PC-3 (cell line): ENCODE measurements at regions not wholly inside any gene's neighbourhood (a gene's known extent, or its start where the extent isn't known, plus 50 kb on each side); places are given as distances from the start of the nearest gene placed in this dataset.

ENCODE experiments used
- ATAC-seq: fragments of 200-7000 bp; cut with Tn5 transposase; 2 replicates; pipeline ENCODE4 v1.9.1; 2020; ENCODE audit warnings: mild to moderate bottlenecking, moderate library complexity
- BruUV-seq: library from RNA; stranded (reverse); fragments of 400-500 nt; replicated peaks from 2 replicates; lab custom pipeline; 2021; lab: Mats Ljungman, UMichigan
- CTCF ChIA-PET: fragments of 300-600 bp; sonication (Branson Sonifier 250); formaldehyde crosslinking; loops from one replicate; lab custom pipeline; 2022; ENCODE audit warnings: antibody characterized with exemption; lab: Charles Lee
- POLR2A ChIA-PET: fragments of 300-600 bp; sonication (Branson Sonifier 250); formaldehyde crosslinking; loops from one replicate; lab custom pipeline; 2022; ENCODE audit warnings: antibody characterized with exemption; ENCODE audit not compliant: unreplicated experiment; lab: Charles Lee
- DNase-seq: peaks from one replicate; pipeline ENCODE4 v3.0.0-alpha.2; 2015
- H2AFZ ChIP-seq: fragments of 300-600 bp; sonication (generic); 2 replicates; pipeline ENCODE4 v1.6.0; 2016; ENCODE audit warnings: antibody characterized with exemption, low read length
- H3F3A ChIP-seq: fragments of 300-600 bp; sonication (generic); one replicate; pipeline ENCODE4 v1.6.0; 2017; ENCODE audit warnings: antibody characterized with exemption, low read length, control low read depth, mild to moderate bottlenecking; ENCODE audit not compliant: unreplicated experiment
- H3K27ac ChIP-seq: fragments of 300-600 bp; sonication (generic); 2 replicates; pipeline ENCODE4 v1.5.1; 2016; ENCODE audit warnings: mild to moderate bottlenecking, low read length
- H3K27me3 ChIP-seq: fragments of 300-600 bp; sonication (generic); 2 replicates; pipeline ENCODE4 v1.6.1; 2016; ENCODE audit warnings: low read length, mixed read lengths
- H3K36me3 ChIP-seq: fragments of 300-600 bp; sonication (generic); 2 replicates; pipeline ENCODE4 v1.6.1; 2016; ENCODE audit warnings: low read depth, mixed run types, low read length, mixed read lengths
- H3K4me1 ChIP-seq: fragments of 300-600 bp; sonication (generic); 2 replicates; pipeline ENCODE4 v1.5.1; 2016; ENCODE audit warnings: low read length; ENCODE audit not compliant: insufficient read depth
- H3K4me2 ChIP-seq: fragments of 300-600 bp; sonication (generic); 2 replicates; pipeline ENCODE4 v1.6.0; 2016; ENCODE audit warnings: low read length
- H3K4me3 ChIP-seq: fragments of 300-600 bp; sonication (generic); 2 replicates; pipeline ENCODE4 v1.5.1; 2016; ENCODE audit warnings: mild to moderate bottlenecking, low read length, mixed read lengths
- H3K79me2 ChIP-seq: fragments of 300-600 bp; sonication (generic); 2 replicates; pipeline ENCODE4 v1.6.1; 2017; ENCODE audit warnings: low read length, mixed read lengths
- H3K9ac ChIP-seq: fragments of 300-600 bp; sonication (generic); 2 replicates; pipeline ENCODE4 v1.6.0; 2016; ENCODE audit warnings: mild to moderate bottlenecking, low read length
- H3K9me2 ChIP-seq: fragments of 300-600 bp; sonication (generic); replicated peaks from 2 replicates; pipeline ENCODE4 v1.6.1; 2016; ENCODE audit warnings: mixed run types, low read length, mixed read lengths
- H3K9me3 ChIP-seq: fragments of 300-600 bp; sonication (generic); 2 replicates; pipeline ENCODE4 v1.6.1; 2016; ENCODE audit warnings: low read length, mixed read lengths
- H4K20me1 ChIP-seq: fragments of 300-600 bp; sonication (generic); 2 replicates; pipeline ENCODE4 v1.6.1; 2016; ENCODE audit warnings: low read length, mixed read lengths
- CTCF ChIP-seq: fragments of 300-600 bp; sonication (generic); conservative IDR thresholded peaks from 2 replicates; pipeline ENCODE4 v1.5.1; 2017; ENCODE audit warnings: antibody characterized with exemption, low read depth, mild to moderate bottlenecking, low read length
- EZH2 ChIP-seq: fragments of 300-600 bp; sonication (generic); IDR thresholded peaks from one replicate; pipeline ENCODE4 v1.6.1; 2017; ENCODE audit warnings: antibody characterized with exemption, mild to moderate bottlenecking, low read length; ENCODE audit not compliant: unreplicated experiment
- EZH2phosphoT487 ChIP-seq: fragments of 300-600 bp; sonication (generic); IDR thresholded peaks from 2 replicates; pipeline ENCODE4 v1.6.1; 2018; ENCODE audit warnings: mild to moderate bottlenecking, antibody characterized with exemption, low read length, borderline replicate concordance
- intact Hi-C: fragments of 100-400 bp; cut with micrococcal nuclease; formaldehyde crosslinking; loops from 2 replicates; pipeline ENCODE4 v1.9.0; 2023

GRCh38 chr10:120744040-120744439, 107.1 kb upstream of the WDR11 start:
- Histone ChIP-seq H3K36me3 (no peaks in the 10 kb centered on the region), H3F3A (no peaks in the 10 kb centered on the region), H2AFZ (no peak overlapping the region), H3K4me1 (peaks cover 11% of the 10 kb centered on the region), H3K27ac (no peak overlapping the region), H4K20me1 (no peaks in the 10 kb centered on the region), H3K4me3 (no peak overlapping the region), H3K9me2 (no peaks in the 10 kb centered on the region), H3K27me3 (no peaks in the 10 kb centered on the region), H3K9me3 (no peaks in the 10 kb centered on the region), H3K9ac (no peak overlapping the region), H3K4me2 (no peak overlapping the region), H3K79me2 (no peaks in the 10 kb centered on the region)
- ChIA-PET POLR2A (no interaction called here), CTCF (no interaction called here)
- TF ChIP-seq EZH2: no peak
- no peak for TF ChIP-seq CTCF
- no peak for TF ChIP-seq EZH2phosphoT487
- no peak for ATAC-seq
- intact Hi-C loops: no loop called here
- no TSS peak for BruUV-seq
- no peak for DNase-seq

GRCh38 chr10:120746001-120746777, 105.0 kb upstream of the WDR11 start:
- intact Hi-C loops: no loop called here
- H3K79me2 ChIP-seq: no peaks in the 10 kb centered on the region
- no peaks in the 10 kb centered on the region for H4K20me1 ChIP-seq
- H3K4me2 ChIP-seq: no peak overlapping the region
- no peaks in the 10 kb centered on the region for H3K27me3 ChIP-seq
- no peak overlapping the region for H3K9ac ChIP-seq
- POLR2A ChIA-PET: no interaction called here
- H2AFZ ChIP-seq: no peak overlapping the region
- CTCF ChIA-PET: no interaction called here
- no peaks in the 10 kb centered on the region for H3K36me3 ChIP-seq
- DNase-seq (no peak), ATAC-seq (no peak)
- H3F3A ChIP-seq: no peaks in the 10 kb centered on the region
- H3K4me3 ChIP-seq: no peak overlapping the region
- no peak overlapping the region for H3K27ac ChIP-seq
- no peak for TF ChIP-seq CTCF
- no peak for TF ChIP-seq EZH2
- no peak for TF ChIP-seq EZH2phosphoT487
- peaks cover 11% of the 10 kb centered on the region for H3K4me1 ChIP-seq
- no TSS peak for BruUV-seq
- H3K9me3 ChIP-seq: no peaks in the 10 kb centered on the region
- no peaks in the 10 kb centered on the region for H3K9me2 ChIP-seq

- no peaks in the 10 kb centered on the region for H3K9me3 ChIP-seq
- H3K4me3 ChIP-seq: no peak overlapping the region
- BruUV-seq: no TSS peak
Observed at GRCh38 chr10:120748519-120748918, 102.6 kb upstream of the WDR11 start.

More at GRCh38 chr10:120748519-120748918, 102.6 kb upstream of the WDR11 start:
- H3K27me3 ChIP-seq: no peaks in the 10 kb centered on the region
- no peaks in the 10 kb centered on the region for H3F3A ChIP-seq
- H3K79me2 ChIP-seq: no peaks in the 10 kb centered on the region
- no peak for DNase-seq
- H3K4me1 ChIP-seq: peaks cover 11% of the 10 kb centered on the region
- H3K4me2 ChIP-seq: no peak overlapping the region
- no peaks in the 10 kb centered on the region for H3K9me2 ChIP-seq
- POLR2A ChIA-PET: no interaction called here
- CTCF ChIA-PET: no interaction called here
- intact Hi-C loops: no loop called here
- H2AFZ ChIP-seq: no peak overlapping the region
- H4K20me1 ChIP-seq: no peaks in the 10 kb centered on the region
- no peak overlapping the region for H3K9ac ChIP-seq
- H3K36me3 ChIP-seq: no peaks in the 10 kb centered on the region
- no peak overlapping the region for H3K27ac ChIP-seq
- ATAC-seq: no peak
- TF ChIP-seq EZH2 (no peak), CTCF (no peak), EZH2phosphoT487 (no peak)
